OCI-LY3 (cell line): ENCODE measurements at regions not wholly inside any gene's neighbourhood (a gene's known extent, or its start where the extent isn't known, plus 50 kb on each side); places are given as distances from the start of the nearest gene placed in this dataset.

Source experiments
- CTCF ChIP-seq: fragments of 200-600, 300-600 bp; sonication (generic); IDR thresholded peaks from 2 replicates; pipeline ENCODE4 v1.5.1; 2014; ENCODE audit warnings: antibody characterized with exemption, low read length, low read depth
- EZH2phosphoT487 ChIP-seq: fragments of 200-600 bp; shearing (Covaris generic); IDR thresholded peaks from 2 replicates; pipeline ENCODE4 v1.6.1; 2018; ENCODE audit warnings: antibody characterized with exemption, mixed run types, low read depth

DNA sequence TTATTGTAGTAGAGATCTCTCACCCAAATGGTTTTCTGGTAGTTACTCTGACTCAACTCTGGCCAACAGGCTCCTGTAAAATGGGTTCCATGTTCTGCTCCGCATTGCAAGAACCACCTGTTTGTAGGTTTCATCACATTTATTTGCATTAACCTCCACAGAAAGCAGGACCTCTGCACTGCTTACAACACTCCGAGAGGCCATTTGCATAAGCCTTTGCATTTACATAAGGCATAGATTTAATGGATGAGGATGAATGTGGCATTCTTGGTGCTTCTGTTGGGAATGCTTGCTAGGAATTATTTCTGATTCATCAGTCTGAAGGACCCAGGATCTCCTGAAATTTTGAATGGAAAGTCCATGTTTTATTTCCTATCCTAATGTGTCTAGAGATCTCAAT lies 320.1 kb downstream of the ZNF621 start:
- TF ChIP-seq CTCF = no peak
- TF ChIP-seq EZH2phosphoT487 = no peak
